Inferior parietal cortex (tissue), 1 donor: ENCODE measurements at regions not wholly inside any gene's neighbourhood (a gene's known extent, or its start where the extent isn't known, plus 50 kb on each side); places are given as distances from the start of the nearest gene placed in this dataset.
A peak's percentile ranks its signal among the peaks of the same experiment; 100 is the strongest.

Source experiments
- DNase-seq: peaks from one replicate; pipeline ENCODE4 v3.0.0-alpha.2; 2016; ENCODE audit errors: extremely low spot score

- DNase-seq: peak; percentile 91
Observed at GRCh38 chr16:27718201-27719105, 168.5 kb downstream of the KATNIP start.

GRCh38 chr16:27719106-27719445 lies 169.1 kb downstream of the KATNIP start:
- DNase-seq: no peak

- peak; percentile 45 for DNase-seq
Observed at GRCh38 chr16:27720731-27721530, 171.0 kb downstream of the KATNIP start.

GRCh38 chr16:27721531-27722181 lies 171.7 kb downstream of the KATNIP start:
- no peak for DNase-seq

- DNase-seq: no peak
Observed at GRCh38 chr16:27722207-27722606, 172.3 kb downstream of the KATNIP start.

- no peak for DNase-seq
Observed at GRCh38 chr16:27722892-27723450, 173.0 kb downstream of the KATNIP start.

- no peak for DNase-seq
Observed at GRCh38 chr16:27723711-27724481, 174.0 kb downstream of the KATNIP start.

GRCh38 chr16:27724482-27725235 lies 174.7 kb downstream of the KATNIP start:
- peak; percentile 77 for DNase-seq

GRCh38 chr16:27725236-27726000 lies 175.5 kb downstream of the KATNIP start:
- DNase-seq: no peak

- DNase-seq: no peak
Observed at GRCh38 chr16:27726621-27727261, 176.8 kb downstream of the KATNIP start.

GRCh38 chr16:27727941-27728340 lies 178.0 kb downstream of the KATNIP start:
- no peak for DNase-seq

GRCh38 chr16:27728691-27729090 lies 178.7 kb downstream of the KATNIP start:
- DNase-seq: no peak

GRCh38 chr16:27729516-27730304 lies 179.8 kb downstream of the KATNIP start:
- no peak for DNase-seq

- DNase-seq: no peak
Observed at GRCh38 chr16:27730661-27731210, 180.8 kb downstream of the KATNIP start.

GRCh38 chr16:27735031-27735430 lies 185.1 kb downstream of the KATNIP start:
- no peak for DNase-seq

- DNase-seq: no peak
Observed at GRCh38 chr16:27736431-27736830, 186.5 kb downstream of the KATNIP start.

GRCh38 chr16:27737513-27737912 lies 187.6 kb downstream of the KATNIP start:
- DNase-seq: no peak
